Astrocyte of the hippocampus (primary cell): ENCODE measurements at regions not wholly inside any gene's neighbourhood (a gene's known extent, or its start where the extent isn't known, plus 50 kb on each side); places are given as distances from the start of the nearest gene placed in this dataset.
"Not testable (repeated sequence)": the region's sequence is repeated elsewhere in the genome, so short reads cannot be mapped to it uniquely, and the experiment has no call there.

ENCODE experiments used
- DNase-seq: peaks from one replicate; pipeline ENCODE4 v3.0.0; 2011; ENCODE audit warnings: low read depth, low spot score

- DNase-seq, result no peak
Measured at GRCh38 chr16:63717806-63718205, 1404.1 kb downstream of the CDH11 start.

GRCh38 chr16:63714876-63715275, 1407.0 kb downstream of the CDH11 start:
- no peak for DNase-seq

- no peak for DNase-seq
Measured at GRCh38 chr16:63712725-63713124, 1409.1 kb downstream of the CDH11 start.

GRCh38 chr16:63703612-63704011, 1418.3 kb downstream of the CDH11 start:
- DNase-seq, result no peak

GRCh38 chr16:63702981-63703590, 1418.8 kb downstream of the CDH11 start:
- DNase-seq, result no peak

GRCh38 chr16:63697736-63698135, 1424.1 kb downstream of the CDH11 start:
- DNase-seq, result no peak

- DNase-seq, result no peak
Measured at GRCh38 chr16:63695347-63695746, 1426.5 kb downstream of the CDH11 start.

- no peak for DNase-seq
Measured at GRCh38 chr16:63690961-63691360, 1430.9 kb downstream of the CDH11 start.

GRCh38 chr16:63690267-63690666, 1431.6 kb downstream of the CDH11 start:
- no peak for DNase-seq

GRCh38 chr16:63689068-63689467, 1432.8 kb downstream of the CDH11 start:
- no peak for DNase-seq

- DNase-seq, result no peak
Measured at GRCh38 chr16:63684149-63685101, 1437.4 kb downstream of the CDH11 start.

- DNase-seq, result no peak
Measured at GRCh38 chr16:63682844-63683243, 1439.0 kb downstream of the CDH11 start.

GRCh38 chr16:63672493-63672892, 1449.4 kb downstream of the CDH11 start:
- DNase-seq, result no peak

- no peak for DNase-seq
Measured at GRCh38 chr16:63663155-63663554, 1458.7 kb downstream of the CDH11 start.

GRCh38 chr16:63655846-63656245, 1466.0 kb downstream of the CDH11 start:
- no peak for DNase-seq

- no peak for DNase-seq
Measured at GRCh38 chr16:63653044-63653839, 1468.6 kb downstream of the CDH11 start.

- DNase-seq, result no peak
Measured at GRCh38 chr16:63652091-63652490, 1469.8 kb downstream of the CDH11 start.

- no peak for DNase-seq
Measured at GRCh38 chr16:63650550-63650949, 1471.3 kb downstream of the CDH11 start.

GRCh38 chr16:63633706-63634445, 1488.0 kb downstream of the CDH11 start:
- DNase-seq, result not testable (repeated sequence)

- DNase-seq, result no peak
Measured at GRCh38 chr16:63629272-63629671, 1492.6 kb downstream of the CDH11 start.

GRCh38 chr16:63628812-63629211, 1493.1 kb downstream of the CDH11 start:
- no peak for DNase-seq
